ENCODE measurements at regions not wholly inside any gene's neighbourhood (a gene's known extent, or its start where the extent isn't known, plus 50 kb on each side); places are given as distances from the start of the nearest gene placed in this dataset.

- TF ChIP-seq SIN3A (IDR thresholded peaks at IDR 0.05; ENCODE audit: borderline replicate concordance, insufficient read depth, low read length) (no peak), FOXP2 (optimal IDR thresholded peaks at IDR 0.05; ENCODE audit: borderline replicate concordance, extremely low read depth, extremely low read length, insufficient read depth) (no peak)
These were observed 109.8 kb upstream of the NR2F2 start for GRCh38 chr15:96220657-96221056.

GRCh38 chr15:96222981-96223380 lies 107.5 kb upstream of the NR2F2 start:
- no peak for TF ChIP-seq TAF1 (IDR thresholded peaks at IDR 0.05; ENCODE audit: borderline replicate concordance, insufficient read depth, low read length)
- TF ChIP-seq, protein P1, sequence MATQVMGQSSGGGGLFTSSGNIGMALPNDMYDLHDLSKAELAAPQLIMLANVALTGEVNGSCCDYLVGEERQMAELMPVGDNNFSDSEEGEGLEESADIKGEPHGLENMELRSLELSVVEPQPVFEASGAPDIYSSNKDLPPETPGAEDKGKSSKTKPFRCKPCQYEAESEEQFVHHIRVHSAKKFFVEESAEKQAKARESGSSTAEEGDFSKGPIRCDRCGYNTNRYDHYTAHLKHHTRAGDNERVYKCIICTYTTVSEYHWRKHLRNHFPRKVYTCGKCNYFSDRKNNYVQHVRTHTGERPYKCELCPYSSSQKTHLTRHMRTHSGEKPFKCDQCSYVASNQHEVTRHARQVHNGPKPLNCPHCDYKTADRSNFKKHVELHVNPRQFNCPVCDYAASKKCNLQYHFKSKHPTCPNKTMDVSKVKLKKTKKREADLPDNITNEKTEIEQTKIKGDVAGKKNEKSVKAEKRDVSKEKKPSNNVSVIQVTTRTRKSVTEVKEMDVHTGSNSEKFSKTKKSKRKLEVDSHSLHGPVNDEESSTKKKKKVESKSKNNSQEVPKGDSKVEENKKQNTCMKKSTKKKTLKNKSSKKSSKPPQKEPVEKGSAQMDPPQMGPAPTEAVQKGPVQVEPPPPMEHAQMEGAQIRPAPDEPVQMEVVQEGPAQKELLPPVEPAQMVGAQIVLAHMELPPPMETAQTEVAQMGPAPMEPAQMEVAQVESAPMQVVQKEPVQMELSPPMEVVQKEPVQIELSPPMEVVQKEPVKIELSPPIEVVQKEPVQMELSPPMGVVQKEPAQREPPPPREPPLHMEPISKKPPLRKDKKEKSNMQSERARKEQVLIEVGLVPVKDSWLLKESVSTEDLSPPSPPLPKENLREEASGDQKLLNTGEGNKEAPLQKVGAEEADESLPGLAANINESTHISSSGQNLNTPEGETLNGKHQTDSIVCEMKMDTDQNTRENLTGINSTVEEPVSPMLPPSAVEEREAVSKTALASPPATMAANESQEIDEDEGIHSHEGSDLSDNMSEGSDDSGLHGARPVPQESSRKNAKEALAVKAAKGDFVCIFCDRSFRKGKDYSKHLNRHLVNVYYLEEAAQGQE (IDR thresholded peaks at IDR 0.05; ENCODE audit: insufficient read depth in 1 of 2, low read depth in 2 of 2, low read length in 2 of 2) = no peak
- TF ChIP-seq FOXP2 (optimal IDR thresholded peaks at IDR 0.05; ENCODE audit: borderline replicate concordance, extremely low read depth, extremely low read length, insufficient read depth) = no peak
- no peak for TF ChIP-seq SIN3A (IDR thresholded peaks at IDR 0.05; ENCODE audit: borderline replicate concordance, insufficient read depth, low read length)
- no peak for TF ChIP-seq POLR2AphosphoS5 (IDR thresholded peaks at IDR 0.05; ENCODE audit: low read depth, low read length)

DNA sequence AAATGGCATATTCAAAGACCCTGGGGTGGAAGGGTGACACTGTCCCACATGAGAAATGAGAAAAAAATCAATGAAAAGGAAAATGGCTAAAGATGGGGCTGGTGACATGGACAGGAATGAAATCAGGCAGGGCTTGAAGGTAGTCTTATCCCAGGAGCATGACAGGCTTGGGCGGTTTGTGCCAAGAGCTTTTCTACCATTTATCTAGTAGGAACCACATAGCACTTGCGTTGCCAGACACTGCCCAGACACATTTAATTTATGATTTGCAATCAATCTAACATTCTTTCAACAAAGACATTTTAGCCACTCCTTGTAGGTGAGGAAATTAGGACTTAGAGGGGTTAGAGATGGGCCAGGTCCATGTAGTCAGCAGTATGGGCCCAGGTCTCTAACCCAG lies 106.6 kb upstream of the NR2F2 start:
- TF ChIP-seq POLR2AphosphoS5 (IDR thresholded peaks at IDR 0.05; ENCODE audit: low read depth, low read length) = no peak
- TF ChIP-seq TAF1 (IDR thresholded peaks at IDR 0.05; ENCODE audit: borderline replicate concordance, insufficient read depth, low read length) = no peak
- TF ChIP-seq, protein P1 (IDR thresholded peaks at IDR 0.05; ENCODE audit: insufficient read depth in 1 of 2, low read depth in 2 of 2, low read length in 2 of 2) = no peak
- no peak for TF ChIP-seq SIN3A (IDR thresholded peaks at IDR 0.05; ENCODE audit: borderline replicate concordance, insufficient read depth, low read length)
- no peak for TF ChIP-seq FOXP2 (optimal IDR thresholded peaks at IDR 0.05; ENCODE audit: borderline replicate concordance, extremely low read depth, extremely low read length, insufficient read depth)

- TF ChIP-seq, protein P1 (IDR thresholded peaks at IDR 0.05; ENCODE audit: insufficient read depth in 1 of 2, low read depth in 2 of 2, low read length in 2 of 2) = no peak
- no peak for TF ChIP-seq FOXP2 (optimal IDR thresholded peaks at IDR 0.05; ENCODE audit: borderline replicate concordance, extremely low read depth, extremely low read length, insufficient read depth)
- TF ChIP-seq TAF1 (IDR thresholded peaks at IDR 0.05; ENCODE audit: borderline replicate concordance, insufficient read depth, low read length) = no peak
- TF ChIP-seq SIN3A (IDR thresholded peaks at IDR 0.05; ENCODE audit: borderline replicate concordance, insufficient read depth, low read length) = no peak
- TF ChIP-seq POLR2AphosphoS5 (IDR thresholded peaks at IDR 0.05; ENCODE audit: low read depth, low read length) = no peak
These were observed 104.7 kb upstream of the NR2F2 start for GRCh38 chr15:96225642-96226259.

- no peak for TF ChIP-seq POLR2AphosphoS5 (IDR thresholded peaks at IDR 0.05; ENCODE audit: low read depth, low read length)
- TF ChIP-seq FOXP2 (optimal IDR thresholded peaks at IDR 0.05; ENCODE audit: borderline replicate concordance, extremely low read depth, extremely low read length, insufficient read depth) = no peak
- no peak for TF ChIP-seq TAF1 (IDR thresholded peaks at IDR 0.05; ENCODE audit: borderline replicate concordance, insufficient read depth, low read length)
- TF ChIP-seq SIN3A (IDR thresholded peaks at IDR 0.05; ENCODE audit: borderline replicate concordance, insufficient read depth, low read length) = no peak
- TF ChIP-seq, protein P1 (IDR thresholded peaks at IDR 0.05; ENCODE audit: insufficient read depth in 1 of 2, low read depth in 2 of 2, low read length in 2 of 2) = no peak
These were observed 99.8 kb upstream of the NR2F2 start for GRCh38 chr15:96230526-96231181.

Data from PFSK-1 (cell line).